Cardiac fibroblast (primary cell): ENCODE measurements at regions not wholly inside any gene's neighbourhood (a gene's known extent, or its start where the extent isn't known, plus 50 kb on each side); places are given as distances from the start of the nearest gene placed in this dataset.

Experiments
- DNase-seq, 2 donors: peaks; one replicate each; pipeline versions ENCODE4 v3.0.0 to v3.0.0-alpha.2; 2010; ENCODE audit warnings: low read depth in 2 of 2
- H3K4me3 ChIP-seq, 2 donors: replicated peaks in 1 of 2; 1 replicate in 1 of 2; 2 replicates in 1 of 2; pipeline ENCODE4 v1.5.1; 2011; ENCODE audit warnings: low read depth in 2 of 2, low read length in 2 of 2, mild to moderate bottlenecking in 2 of 2, moderate library complexity in 1 of 2
- TF ChIP-seq, protein P1 (sequence below): IDR thresholded peaks from one replicate; pipeline ENCODE4 v1.5.1; 2011; ENCODE audit warnings: low read depth, mild to moderate bottlenecking, low read length, inconsistent platforms

DNA sequence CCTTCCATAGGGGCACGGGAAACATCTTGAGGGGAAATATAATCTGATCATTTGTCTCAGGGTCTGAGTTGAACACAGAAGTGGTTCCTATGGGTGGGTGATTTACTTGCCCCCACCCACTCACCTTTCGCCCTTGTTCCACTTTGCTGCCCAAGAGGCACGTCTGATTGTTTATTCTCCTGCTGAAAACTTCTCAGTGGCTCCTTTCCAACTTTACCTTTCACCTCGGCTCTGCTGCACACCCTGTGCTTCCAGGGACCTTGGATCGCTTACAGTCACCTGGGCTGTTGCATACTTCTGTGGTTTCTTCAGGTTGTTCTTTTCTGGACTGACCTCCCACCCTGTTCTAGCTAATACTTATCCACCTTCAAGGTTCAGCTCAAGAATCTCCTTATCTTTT is 213.4 kb upstream of the JADE1 start:
- TF ChIP-seq, protein P1, sequence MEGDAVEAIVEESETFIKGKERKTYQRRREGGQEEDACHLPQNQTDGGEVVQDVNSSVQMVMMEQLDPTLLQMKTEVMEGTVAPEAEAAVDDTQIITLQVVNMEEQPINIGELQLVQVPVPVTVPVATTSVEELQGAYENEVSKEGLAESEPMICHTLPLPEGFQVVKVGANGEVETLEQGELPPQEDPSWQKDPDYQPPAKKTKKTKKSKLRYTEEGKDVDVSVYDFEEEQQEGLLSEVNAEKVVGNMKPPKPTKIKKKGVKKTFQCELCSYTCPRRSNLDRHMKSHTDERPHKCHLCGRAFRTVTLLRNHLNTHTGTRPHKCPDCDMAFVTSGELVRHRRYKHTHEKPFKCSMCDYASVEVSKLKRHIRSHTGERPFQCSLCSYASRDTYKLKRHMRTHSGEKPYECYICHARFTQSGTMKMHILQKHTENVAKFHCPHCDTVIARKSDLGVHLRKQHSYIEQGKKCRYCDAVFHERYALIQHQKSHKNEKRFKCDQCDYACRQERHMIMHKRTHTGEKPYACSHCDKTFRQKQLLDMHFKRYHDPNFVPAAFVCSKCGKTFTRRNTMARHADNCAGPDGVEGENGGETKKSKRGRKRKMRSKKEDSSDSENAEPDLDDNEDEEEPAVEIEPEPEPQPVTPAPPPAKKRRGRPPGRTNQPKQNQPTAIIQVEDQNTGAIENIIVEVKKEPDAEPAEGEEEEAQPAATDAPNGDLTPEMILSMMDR: no peak
- no peak for DNase-seq
- no peak overlapping the region for H3K4me3 ChIP-seq

DNA sequence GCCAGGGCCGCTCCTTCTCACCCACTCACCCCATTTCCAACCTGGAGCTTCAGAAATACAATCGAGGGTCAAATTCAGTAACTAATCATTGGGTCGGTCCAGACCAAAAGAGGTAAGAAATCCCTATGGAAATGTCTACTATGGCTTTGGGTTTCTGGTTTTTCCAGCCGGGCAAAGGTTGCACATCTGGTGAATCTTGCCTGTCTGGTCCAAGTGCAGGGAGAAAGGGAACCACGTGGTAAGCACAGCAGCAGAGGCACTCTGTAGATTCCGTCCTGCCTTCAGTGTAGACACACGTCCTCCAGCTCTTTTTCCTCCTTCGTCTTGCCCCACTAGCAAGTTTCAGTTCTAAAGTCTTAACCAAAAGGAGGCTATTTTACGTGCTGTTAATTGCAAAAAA is 218.0 kb upstream of the JADE1 start:
- TF ChIP-seq, protein P1: no peak
- no peak overlapping the region for H3K4me3 ChIP-seq
- DNase-seq: no peak

DNA sequence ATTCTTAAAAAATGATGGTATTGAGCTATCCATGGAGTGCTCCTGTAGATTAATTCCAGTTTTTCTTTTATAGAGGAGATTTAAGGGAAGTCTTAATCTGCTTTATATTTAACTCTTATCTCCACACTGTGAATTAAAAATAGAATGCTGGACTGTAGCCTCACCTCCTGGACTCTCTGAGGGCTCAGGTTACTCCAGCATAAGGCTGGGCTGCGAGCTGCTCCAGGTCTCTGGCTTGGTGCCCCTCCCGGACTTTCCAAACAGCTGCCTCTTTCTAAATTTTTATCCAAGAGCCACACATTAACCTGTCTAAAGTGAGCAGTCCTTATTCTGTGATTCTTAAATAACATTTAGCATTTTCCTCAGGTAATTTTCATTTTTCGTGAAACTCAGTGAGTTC is 218.7 kb upstream of the JADE1 start:
- TF ChIP-seq, protein P1: no peak
- no peak overlapping the region for H3K4me3 ChIP-seq
- no peak for DNase-seq

GRCh38 chr4:128590034-128590740 is 219.3 kb upstream of the JADE1 start:
- TF ChIP-seq, protein P1: no peak
- DNase-seq: no peak
- no peak overlapping the region for H3K4me3 ChIP-seq

GRCh38 chr4:128589384-128589965 is 220.0 kb upstream of the JADE1 start:
- DNase-seq: no peak
- no peak overlapping the region for H3K4me3 ChIP-seq
- TF ChIP-seq, protein P1: no peak

- TF ChIP-seq, protein P1: no peak
- no peak for DNase-seq
- H3K4me3 ChIP-seq: no peak overlapping the region
Observed at GRCh38 chr4:128587382-128587781, 222.1 kb upstream of the JADE1 start.
